ENCODE measurements at regions not wholly inside any gene's neighbourhood (a gene's known extent, or its start where the extent isn't known, plus 50 kb on each side); places are given as distances from the start of the nearest gene placed in this dataset.

DNA sequence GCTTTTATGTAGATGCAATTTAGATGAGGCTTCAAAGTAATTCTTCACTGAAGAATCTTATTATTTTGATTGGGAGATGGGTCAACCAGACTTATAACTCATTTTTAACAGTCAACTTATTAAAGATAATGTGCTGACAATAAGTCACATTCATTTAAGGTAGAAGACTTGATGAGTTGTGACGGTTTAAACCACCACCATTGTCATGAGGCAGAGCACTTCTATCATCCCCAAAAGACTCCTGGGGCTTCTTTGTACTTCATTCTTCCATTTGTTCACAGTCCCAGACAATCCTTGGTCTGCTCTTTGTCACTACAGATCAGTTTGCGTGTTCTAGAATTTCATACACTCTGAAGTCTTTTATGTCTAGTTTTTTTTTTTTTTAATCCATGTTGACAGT, 346.1 kb downstream of the RASEF start:
- no peaks in the 10 kb centered on the region for H3K36me3 Mint-ChIP-seq (ENCODE audit: low read depth)
- no peaks in the 10 kb centered on the region for H3K9me3 Mint-ChIP-seq (ENCODE audit: insufficient read depth)
- POLR2A ChIA-PET = no interaction called here
- H3K27me3 Mint-ChIP-seq (ENCODE audit: low read depth) = no peaks in the 10 kb centered on the region
- DNase-seq (no peak), ATAC-seq (no peak)
- no peak overlapping the region for H3K4me3 Mint-ChIP-seq
- CTCF ChIA-PET = no interaction called here
- no peaks in the 10 kb centered on the region for H3K4me1 Mint-ChIP-seq (ENCODE audit: low read depth)
- no peak overlapping the region for H3K27ac Mint-ChIP-seq

DNA sequence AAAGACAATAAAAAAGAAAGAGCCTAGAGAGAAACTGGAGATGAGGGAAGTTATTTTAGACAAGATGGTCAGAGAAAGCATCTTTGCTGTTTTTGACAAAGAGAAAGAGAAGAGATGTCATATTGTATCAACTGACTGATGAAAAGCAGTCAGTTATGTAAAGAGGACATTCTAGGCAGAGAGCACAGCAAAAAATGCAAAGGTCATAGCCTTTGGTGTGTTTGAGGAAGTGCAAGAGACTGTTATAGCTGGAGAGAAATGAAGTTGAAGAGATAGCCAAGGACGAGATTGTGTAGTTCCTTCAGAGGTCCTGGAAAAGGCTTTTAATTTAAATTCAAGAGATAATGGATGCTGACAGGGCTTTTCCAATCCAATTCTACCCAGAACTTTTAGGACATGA, 342.4 kb downstream of the RASEF start:
- H3K27ac Mint-ChIP-seq = no peak overlapping the region
- no peaks in the 10 kb centered on the region for H3K9me3 Mint-ChIP-seq (ENCODE audit: insufficient read depth)
- no peak for DNase-seq
- no peaks in the 10 kb centered on the region for H3K4me1 Mint-ChIP-seq (ENCODE audit: low read depth)
- no peak for ATAC-seq
- no peaks in the 10 kb centered on the region for H3K36me3 Mint-ChIP-seq (ENCODE audit: low read depth)
- CTCF ChIA-PET = no interaction called here
- POLR2A ChIA-PET = no interaction called here
- H3K4me3 Mint-ChIP-seq = no peak overlapping the region
- H3K27me3 Mint-ChIP-seq (ENCODE audit: low read depth) = no peaks in the 10 kb centered on the region

DNA sequence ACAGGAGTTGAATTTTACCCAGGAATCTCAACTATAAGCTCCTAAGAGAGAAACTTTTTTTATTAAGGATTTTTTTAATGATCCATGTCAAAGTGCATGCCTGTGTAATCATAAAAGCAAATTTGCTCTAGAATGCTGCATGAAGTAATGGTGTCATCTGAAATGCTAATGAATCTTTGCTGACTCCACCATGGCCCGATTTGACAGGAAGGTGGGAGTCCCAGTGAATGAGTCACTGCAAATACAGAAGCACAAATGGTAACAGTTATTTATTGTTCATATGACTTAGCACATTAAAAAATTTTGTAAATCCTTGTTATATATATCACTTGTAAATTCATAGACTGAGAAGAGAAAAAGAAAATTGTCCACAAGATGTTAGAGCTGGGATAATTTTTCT, 341.3 kb downstream of the RASEF start:
- no peaks in the 10 kb centered on the region for H3K9me3 Mint-ChIP-seq (ENCODE audit: insufficient read depth)
- H3K27me3 Mint-ChIP-seq (ENCODE audit: low read depth) = no peaks in the 10 kb centered on the region
- H3K4me1 Mint-ChIP-seq (ENCODE audit: low read depth) = no peaks in the 10 kb centered on the region
- ATAC-seq (no peak), DNase-seq (no peak)
- H3K4me3 Mint-ChIP-seq = no peak overlapping the region
- POLR2A ChIA-PET = no interaction called here
- no peak overlapping the region for H3K27ac Mint-ChIP-seq
- CTCF ChIA-PET = interaction anchor here (1.0 kb wide), 1 partner anchor 10 kb away, joined by 3 read pairs; no protein-coding TSS in a partner anchor
- no peaks in the 10 kb centered on the region for H3K36me3 Mint-ChIP-seq (ENCODE audit: low read depth)

DNA sequence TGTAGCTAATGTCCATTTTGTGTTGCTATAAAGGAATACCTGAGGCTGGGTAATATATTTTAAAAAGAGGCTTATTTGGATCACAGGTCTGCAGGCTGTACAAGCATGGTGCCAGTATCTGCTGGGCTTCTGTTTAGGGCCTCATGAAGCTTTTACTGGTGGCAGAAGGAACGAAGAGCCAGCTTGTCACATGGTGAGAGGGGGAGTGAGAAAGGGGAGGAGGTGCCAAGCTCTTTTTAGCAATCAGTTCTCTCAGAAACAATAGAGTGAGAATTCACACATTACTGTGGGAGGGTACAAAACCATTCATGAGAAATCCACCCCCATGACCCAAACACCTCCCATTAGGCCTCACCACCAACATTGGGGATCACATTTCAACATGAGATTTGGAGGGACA, 340.9 kb downstream of the RASEF start:
- CTCF ChIA-PET = interaction anchor here (1.0 kb wide), 1 partner anchor 10 kb away, joined by 3 read pairs; no protein-coding TSS in a partner anchor
- DNase-seq (no peak), ATAC-seq (no peak)
- H3K9me3 Mint-ChIP-seq (ENCODE audit: insufficient read depth) = no peaks in the 10 kb centered on the region
- H3K4me1 Mint-ChIP-seq (ENCODE audit: low read depth) = no peaks in the 10 kb centered on the region
- H3K36me3 Mint-ChIP-seq (ENCODE audit: low read depth) = no peaks in the 10 kb centered on the region
- POLR2A ChIA-PET = interaction anchor here (0.6 kb wide), 1 partner anchor 94 kb away, joined by 4 read pairs; no protein-coding TSS in a partner anchor
- H3K4me3 Mint-ChIP-seq = no peak overlapping the region
- H3K27ac Mint-ChIP-seq = no peak overlapping the region
- H3K27me3 Mint-ChIP-seq (ENCODE audit: low read depth) = no peaks in the 10 kb centered on the region

DNA sequence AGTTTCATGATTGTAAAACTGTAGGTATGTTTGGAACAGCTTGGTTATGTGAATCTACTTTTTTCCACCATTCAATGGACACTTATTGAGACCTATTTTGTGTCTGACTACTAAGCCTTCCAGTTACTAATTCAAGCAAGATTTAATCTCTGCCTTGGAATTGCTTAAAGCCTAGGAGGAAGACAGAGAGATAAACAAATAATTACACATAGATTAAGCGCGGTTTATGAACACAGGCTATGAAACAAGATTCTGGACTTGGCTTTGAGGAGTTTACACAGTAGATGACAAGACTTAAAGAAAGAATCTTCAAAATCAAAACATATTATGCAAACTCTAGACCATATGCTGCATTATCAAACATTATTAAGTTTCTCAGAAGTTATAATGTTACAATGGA, 340.4 kb downstream of the RASEF start:
- Mint-ChIP-seq H3K4me3 (no peak overlapping the region), H3K9me3 (ENCODE audit: insufficient read depth) (no peaks in the 10 kb centered on the region), H3K27me3 (ENCODE audit: low read depth) (no peaks in the 10 kb centered on the region), H3K36me3 (ENCODE audit: low read depth) (no peaks in the 10 kb centered on the region), H3K4me1 (ENCODE audit: low read depth) (no peaks in the 10 kb centered on the region), H3K27ac (no peak overlapping the region)
- ATAC-seq (no peak), DNase-seq (no peak)
- ChIA-PET CTCF (no interaction called here), POLR2A (interaction anchor here (0.6 kb wide), 1 partner anchor 93 kb away, joined by 4 read pairs; no protein-coding TSS in a partner anchor)

DNA sequence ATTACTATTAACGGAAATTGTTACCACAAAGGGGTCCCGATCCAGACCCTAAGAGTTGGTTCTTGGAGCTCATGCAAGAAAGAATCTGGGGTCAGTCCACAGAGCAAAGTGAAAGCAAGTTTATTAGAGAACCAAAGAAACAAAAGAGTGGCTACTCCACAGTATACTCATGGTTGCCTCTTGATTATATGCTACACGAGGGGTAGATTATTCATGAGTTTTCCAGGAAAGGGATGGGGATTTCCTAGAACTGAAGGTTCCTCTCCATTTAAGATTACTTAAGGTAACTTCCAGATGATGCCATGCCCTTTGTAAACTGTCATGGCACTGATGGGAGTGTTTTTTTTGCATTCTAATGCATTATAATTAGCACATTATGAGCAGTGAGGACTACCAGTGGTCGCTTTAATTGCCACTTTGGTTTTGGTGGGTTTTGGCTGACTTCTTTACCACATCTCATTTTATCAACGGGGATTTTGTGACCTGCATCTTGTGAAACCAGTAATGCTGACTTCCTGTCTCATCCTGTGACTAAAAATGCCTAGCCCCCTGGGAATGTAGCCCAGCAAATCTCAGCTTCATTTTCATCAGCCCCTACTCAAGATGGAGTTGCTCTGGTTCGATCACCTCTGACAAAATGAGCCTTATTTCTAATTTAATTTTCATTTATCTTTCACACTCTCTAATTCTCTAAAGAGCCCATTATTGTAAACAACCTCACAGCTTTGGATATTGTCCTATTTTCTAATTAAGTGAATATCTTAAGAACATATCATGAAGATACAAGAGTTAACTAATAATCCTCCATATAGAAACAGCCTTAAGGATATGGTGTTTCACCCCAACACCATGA, 336.3 kb downstream of the RASEF start:
- POLR2A ChIA-PET = no interaction called here
- H3K27ac Mint-ChIP-seq = no peak overlapping the region
- H3K9me3 Mint-ChIP-seq (ENCODE audit: insufficient read depth) = no peaks in the 10 kb centered on the region
- CTCF ChIA-PET = no interaction called here
- ATAC-seq = no peak
- DNase-seq = no peak
- no peaks in the 10 kb centered on the region for H3K4me1 Mint-ChIP-seq (ENCODE audit: low read depth)
- H3K36me3 Mint-ChIP-seq (ENCODE audit: low read depth) = no peaks in the 10 kb centered on the region
- no peaks in the 10 kb centered on the region for H3K27me3 Mint-ChIP-seq (ENCODE audit: low read depth)
- no peak overlapping the region for H3K4me3 Mint-ChIP-seq

DNA sequence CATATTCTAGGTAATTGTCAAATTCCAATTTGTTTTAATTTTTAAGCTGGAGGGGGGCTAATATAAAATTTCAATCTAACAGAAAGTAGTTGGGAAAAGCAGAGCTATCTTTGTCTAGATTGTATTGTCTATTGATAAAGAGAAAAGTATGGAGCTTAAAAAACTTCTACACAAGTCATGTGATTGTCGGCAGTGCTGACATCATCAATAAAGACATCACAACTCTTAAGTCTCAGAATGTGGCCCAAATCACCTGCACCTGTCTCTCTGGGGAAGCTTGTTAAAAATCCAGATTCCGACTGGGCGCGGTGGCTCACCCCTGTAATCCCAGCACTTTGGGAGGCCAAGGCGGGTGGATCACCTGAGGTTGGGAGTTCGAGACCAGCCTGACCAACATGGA, 333.8 kb downstream of the RASEF start:
- DNase-seq (no peak), ATAC-seq (no peak)
- Mint-ChIP-seq H3K9me3 (ENCODE audit: insufficient read depth) (peaks cover 3% of the 10 kb centered on the region), H3K4me1 (ENCODE audit: low read depth) (no peaks in the 10 kb centered on the region), H3K27me3 (ENCODE audit: low read depth) (no peaks in the 10 kb centered on the region), H3K4me3 (no peak overlapping the region), H3K27ac (no peak overlapping the region), H3K36me3 (ENCODE audit: low read depth) (no peaks in the 10 kb centered on the region)
- POLR2A ChIA-PET = no interaction called here
- CTCF ChIA-PET = no interaction called here

DNA sequence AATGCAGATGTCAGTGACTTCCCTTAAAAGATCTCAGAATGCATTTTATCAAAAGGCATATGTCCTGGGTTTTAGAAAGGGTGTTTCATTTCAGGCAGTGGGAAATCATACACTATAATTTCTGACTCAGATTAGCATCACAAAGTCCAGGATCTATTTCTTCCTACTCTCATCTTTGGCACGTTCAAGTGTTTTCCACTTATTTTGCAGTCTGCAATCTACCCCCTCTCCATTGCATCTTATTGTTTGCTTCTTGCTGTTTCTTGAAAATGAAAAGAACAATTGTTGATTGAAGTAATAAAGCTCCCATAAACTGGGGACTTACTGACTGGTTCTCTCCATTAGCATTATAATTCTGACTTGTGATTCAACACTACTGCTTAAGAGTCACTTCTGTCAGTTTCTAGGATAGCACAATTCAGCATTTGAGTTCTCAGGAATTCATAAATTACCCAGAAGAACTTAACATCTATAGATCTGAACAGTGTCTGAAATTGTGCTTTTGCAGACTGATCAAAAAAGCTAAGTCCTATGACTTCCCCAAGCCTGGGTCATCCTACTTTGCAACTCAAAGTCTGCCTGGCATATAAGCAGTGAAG, 332.9 kb downstream of the RASEF start:
- ChIA-PET POLR2A (no interaction called here), CTCF (no interaction called here)
- ATAC-seq (no peak), DNase-seq (no peak)
- H3K27me3 Mint-ChIP-seq (ENCODE audit: low read depth) = no peaks in the 10 kb centered on the region
- no peak overlapping the region for H3K4me3 Mint-ChIP-seq
- H3K27ac Mint-ChIP-seq = no peak overlapping the region
- H3K4me1 Mint-ChIP-seq (ENCODE audit: low read depth) = no peaks in the 10 kb centered on the region
- H3K9me3 Mint-ChIP-seq (ENCODE audit: insufficient read depth) = peaks cover 3% of the 10 kb centered on the region
- H3K36me3 Mint-ChIP-seq (ENCODE audit: low read depth) = no peaks in the 10 kb centered on the region

DNA sequence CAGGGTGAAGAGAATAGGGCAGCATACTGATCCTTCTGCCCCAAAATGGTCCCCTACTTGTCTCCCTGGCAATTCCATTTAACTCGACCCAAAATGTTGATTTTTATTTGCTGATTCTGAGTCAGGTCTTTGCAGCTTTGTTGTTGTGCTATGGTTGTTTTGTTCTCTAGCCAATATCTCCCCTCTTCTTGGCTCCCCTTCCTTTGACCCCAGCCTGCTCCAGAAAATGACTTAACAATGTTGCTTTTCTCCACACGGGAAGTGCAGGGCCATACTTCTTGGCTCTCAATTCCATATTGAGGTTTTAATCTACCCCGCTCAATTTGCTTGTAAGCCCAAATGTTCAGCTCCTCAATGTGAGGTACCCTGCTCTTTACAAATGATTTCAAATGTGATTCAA, 330.0 kb downstream of the RASEF start:
- DNase-seq (no peak), ATAC-seq (no peak)
- Mint-ChIP-seq H3K36me3 (ENCODE audit: low read depth) (no peaks in the 10 kb centered on the region), H3K4me3 (no peak overlapping the region), H3K9me3 (ENCODE audit: insufficient read depth) (peaks cover 3% of the 10 kb centered on the region), H3K27ac (no peak overlapping the region), H3K4me1 (ENCODE audit: low read depth) (no peaks in the 10 kb centered on the region), H3K27me3 (ENCODE audit: low read depth) (no peaks in the 10 kb centered on the region)
- ChIA-PET POLR2A (no interaction called here), CTCF (no interaction called here)

DNA sequence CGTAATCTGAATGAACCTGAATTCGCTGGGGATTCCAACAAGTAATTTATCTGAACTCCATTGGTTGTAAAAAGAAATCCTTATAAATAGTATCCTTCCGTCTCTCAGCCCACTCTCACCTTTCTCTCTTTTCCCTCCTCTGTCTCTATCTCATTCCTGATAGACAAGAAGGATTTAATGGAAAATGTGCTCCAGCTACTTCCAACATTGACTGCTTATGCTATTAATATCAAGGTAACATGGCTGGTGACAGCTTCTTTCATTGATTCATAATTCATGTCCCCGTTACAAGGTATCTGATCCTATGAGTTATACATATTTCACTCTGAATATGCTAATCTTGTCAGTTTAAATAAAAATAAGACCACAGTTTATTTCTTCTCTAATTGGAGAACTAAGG, 326.8 kb downstream of the RASEF start:
- H3K27ac Mint-ChIP-seq = no peak overlapping the region
- ChIA-PET POLR2A (no interaction called here), CTCF (no interaction called here)
- no peak overlapping the region for H3K4me3 Mint-ChIP-seq
- H3K4me1 Mint-ChIP-seq (ENCODE audit: low read depth) = no peaks in the 10 kb centered on the region
- H3K27me3 Mint-ChIP-seq (ENCODE audit: low read depth) = no peaks in the 10 kb centered on the region
- DNase-seq = no peak
- H3K36me3 Mint-ChIP-seq (ENCODE audit: low read depth) = no peaks in the 10 kb centered on the region
- peaks cover 3% of the 10 kb centered on the region for H3K9me3 Mint-ChIP-seq (ENCODE audit: insufficient read depth)
- no peak for ATAC-seq

DNA sequence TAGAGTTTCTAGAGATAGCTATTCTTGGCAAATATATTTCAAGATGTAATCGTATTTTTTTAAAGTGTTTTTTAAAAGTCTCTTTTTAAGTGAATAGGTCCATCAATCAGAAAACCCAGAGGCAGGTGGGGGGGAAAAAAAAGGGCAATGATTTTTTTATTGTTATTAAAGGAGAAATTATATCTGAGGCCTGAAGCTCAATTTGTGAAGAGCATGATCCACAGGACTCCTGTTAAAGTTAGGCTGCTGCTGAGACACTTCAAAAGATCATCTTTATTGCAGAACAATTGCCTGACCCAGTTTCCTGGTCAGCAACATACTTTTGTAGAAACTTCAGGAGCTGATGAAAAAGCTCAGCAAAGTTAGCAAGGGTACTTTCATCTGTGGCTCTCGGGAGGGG, 326.2 kb downstream of the RASEF start:
- DNase-seq (no peak), ATAC-seq (no peak)
- no peaks in the 10 kb centered on the region for H3K4me1 Mint-ChIP-seq (ENCODE audit: low read depth)
- ChIA-PET CTCF (no interaction called here), POLR2A (no interaction called here)
- no peak overlapping the region for H3K4me3 Mint-ChIP-seq
- H3K27me3 Mint-ChIP-seq (ENCODE audit: low read depth) = no peaks in the 10 kb centered on the region
- no peak overlapping the region for H3K27ac Mint-ChIP-seq
- no peaks in the 10 kb centered on the region for H3K36me3 Mint-ChIP-seq (ENCODE audit: low read depth)
- H3K9me3 Mint-ChIP-seq (ENCODE audit: insufficient read depth) = peaks cover 3% of the 10 kb centered on the region

DNA sequence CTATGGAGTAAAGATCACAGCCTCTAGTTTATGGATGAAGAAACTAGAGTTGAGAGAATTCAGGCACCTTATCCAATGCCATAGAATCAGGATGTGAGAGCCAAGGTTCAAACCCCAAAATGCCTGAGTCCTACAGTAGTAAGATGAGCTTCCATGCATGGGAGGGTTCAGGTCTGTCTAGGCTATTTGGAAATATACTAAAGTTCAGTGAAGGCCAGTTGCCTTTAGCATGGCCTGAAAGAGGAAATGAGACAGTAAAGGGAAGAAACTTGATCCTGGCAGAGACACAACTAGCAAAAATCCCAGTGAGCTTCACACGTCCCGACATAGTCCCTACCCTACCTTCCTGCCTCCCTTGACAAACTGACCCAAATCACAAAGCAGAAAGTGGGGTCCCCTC, 317.0 kb downstream of the RASEF start:
- Mint-ChIP-seq H3K9me3 (ENCODE audit: insufficient read depth) (no peaks in the 10 kb centered on the region), H3K27ac (no peak overlapping the region), H3K36me3 (ENCODE audit: low read depth) (no peaks in the 10 kb centered on the region), H3K27me3 (ENCODE audit: low read depth) (no peaks in the 10 kb centered on the region), H3K4me1 (ENCODE audit: low read depth) (no peaks in the 10 kb centered on the region), H3K4me3 (no peak overlapping the region)
- ChIA-PET POLR2A (no interaction called here), CTCF (no interaction called here)
- DNase-seq (no peak), ATAC-seq (no peak)

Measured in activated CD8-positive, alpha-beta T cell treated with anti-CD3 and anti-CD28 coated beads, Interleukin-2, amount 10 ng/mL, durations not matched to agents 7 days and 5 days (primary cell).